ENCODE measurements at regions not wholly inside any gene's neighbourhood (a gene's known extent, or its start where the extent isn't known, plus 50 kb on each side); places are given as distances from the start of the nearest gene placed in this dataset.
"Not testable (repeated sequence)": the region's sequence is repeated elsewhere in the genome, so short reads cannot be mapped to it uniquely, and the experiment has no call there.

- DNase-seq (ENCODE audit: extremely low spot score, insufficient read length, low read depth) (peak; percentile 1), FAIRE-seq (peak; percentile 38)
Measured at GRCh38 chr2:33929467-33929866, 330.4 kb upstream of the FAM98A start.

GRCh38 chr2:33927756-33928155, 328.7 kb upstream of the FAM98A start:
- FAIRE-seq (no peak), DNase-seq (ENCODE audit: extremely low spot score, insufficient read length, low read depth) (no peak)

- FAIRE-seq, result no peak
- no peak for DNase-seq (ENCODE audit: extremely low spot score, insufficient read length, low read depth)
Measured at GRCh38 chr2:33925311-33925710, 326.2 kb upstream of the FAM98A start.

GRCh38 chr2:33924586-33925169, 325.6 kb upstream of the FAM98A start:
- no peak for FAIRE-seq
- no peak for DNase-seq (ENCODE audit: extremely low spot score, insufficient read length, low read depth)

GRCh38 chr2:33917252-33917651, 318.2 kb upstream of the FAM98A start:
- FAIRE-seq (no peak), DNase-seq (ENCODE audit: extremely low spot score, insufficient read length, low read depth) (no peak)

GRCh38 chr2:33913071-33913616, 314.0 kb upstream of the FAM98A start:
- no peak for FAIRE-seq
- no peak for DNase-seq (ENCODE audit: extremely low spot score, insufficient read length, low read depth)

GRCh38 chr2:33911327-33911726, 312.2 kb upstream of the FAM98A start:
- DNase-seq (ENCODE audit: extremely low spot score, insufficient read length, low read depth) (no peak), FAIRE-seq (no peak)

- DNase-seq (ENCODE audit: extremely low spot score, insufficient read length, low read depth) (no peak), FAIRE-seq (no peak)
Measured at GRCh38 chr2:33909945-33910695, 311.0 kb upstream of the FAM98A start.

GRCh38 chr2:33907866-33908265, 308.8 kb upstream of the FAM98A start:
- no peak for DNase-seq (ENCODE audit: extremely low spot score, insufficient read length, low read depth)
- FAIRE-seq, result no peak

- FAIRE-seq; DNase-seq (ENCODE audit: extremely low spot score, insufficient read length, low read depth): not testable (repeated sequence)
Measured at GRCh38 chr2:33906129-33906528, 307.0 kb upstream of the FAM98A start.

- DNase-seq (ENCODE audit: extremely low spot score, insufficient read length, low read depth) (no peak), FAIRE-seq (no peak)
Measured at GRCh38 chr2:33904801-33905200, 305.7 kb upstream of the FAM98A start.

GRCh38 chr2:33903701-33904100, 304.6 kb upstream of the FAM98A start:
- FAIRE-seq, result no peak

GRCh38 chr2:33903215-33903614, 304.1 kb upstream of the FAM98A start:
- FAIRE-seq (no peak), DNase-seq (ENCODE audit: extremely low spot score, insufficient read length, low read depth) (no peak)

More at GRCh38 chr2:33903701-33904100, 304.6 kb upstream of the FAM98A start:
- DNase-seq (ENCODE audit: extremely low spot score, insufficient read length, low read depth), result no peak

- no peak for DNase-seq (ENCODE audit: extremely low spot score, insufficient read length, low read depth)
- no peak for FAIRE-seq
Measured at GRCh38 chr2:33900610-33901009, 301.5 kb upstream of the FAM98A start.

- DNase-seq (ENCODE audit: extremely low spot score, insufficient read length, low read depth) (no peak), FAIRE-seq (no peak)
Measured at GRCh38 chr2:33897741-33898140, 298.6 kb upstream of the FAM98A start.

- no peak for DNase-seq (ENCODE audit: extremely low spot score, insufficient read length, low read depth)
- no peak for FAIRE-seq
Measured at GRCh38 chr2:33893824-33894223, 294.7 kb upstream of the FAM98A start.

- no peak for FAIRE-seq
- no peak for DNase-seq (ENCODE audit: extremely low spot score, insufficient read length, low read depth)
Measured at GRCh38 chr2:33891616-33892015, 292.5 kb upstream of the FAM98A start.

GRCh38 chr2:33890686-33891085, 291.6 kb upstream of the FAM98A start:
- FAIRE-seq, result no peak
- DNase-seq (ENCODE audit: extremely low spot score, insufficient read length, low read depth), result no peak

- FAIRE-seq, result no peak
- DNase-seq (ENCODE audit: extremely low spot score, insufficient read length, low read depth), result no peak
Measured at GRCh38 chr2:33877348-33878016, 278.4 kb upstream of the FAM98A start.

GRCh38 chr2:33873076-33873605, 274.0 kb upstream of the FAM98A start:
- FAIRE-seq (no peak), DNase-seq (ENCODE audit: extremely low spot score, insufficient read length, low read depth) (no peak)
